ENCODE measurements at regions not wholly inside any gene's neighbourhood (a gene's known extent, or its start where the extent isn't known, plus 50 kb on each side); places are given as distances from the start of the nearest gene placed in this dataset.

DNA sequence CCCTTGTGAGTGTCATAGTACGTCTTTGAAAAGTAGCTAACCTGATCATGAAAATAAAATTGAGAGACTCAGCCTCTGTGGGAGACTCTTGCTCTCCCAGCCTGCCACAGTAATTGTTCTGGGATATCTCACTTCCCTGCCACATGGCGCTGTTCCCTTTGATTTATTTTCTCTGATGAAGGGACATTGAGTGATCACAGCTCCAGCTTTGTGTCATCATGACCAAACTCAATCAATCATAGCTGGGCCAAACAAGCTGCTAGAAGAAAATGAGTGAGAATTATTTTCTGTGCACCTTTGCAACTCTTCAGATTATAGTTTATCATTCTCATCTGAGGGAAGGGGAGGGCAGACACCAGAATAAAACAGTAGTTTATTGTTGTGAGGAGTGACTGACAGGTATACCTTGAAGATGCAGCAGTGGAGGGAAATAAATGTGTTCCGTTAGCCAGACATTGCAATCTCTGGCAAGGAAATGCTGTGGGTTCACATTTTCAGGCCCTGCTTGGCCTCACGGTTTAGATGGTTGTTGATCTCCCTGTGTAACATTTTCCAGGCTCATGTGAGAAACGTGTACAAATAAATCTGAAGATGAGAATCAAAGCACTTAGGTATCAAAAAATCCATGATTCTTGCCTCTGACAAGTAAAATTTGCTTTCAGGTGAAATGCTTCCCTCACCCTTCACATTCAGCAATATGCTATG, 174.7 kb upstream of the FBXL17 start:
- TF ChIP-seq, protein P1, sequence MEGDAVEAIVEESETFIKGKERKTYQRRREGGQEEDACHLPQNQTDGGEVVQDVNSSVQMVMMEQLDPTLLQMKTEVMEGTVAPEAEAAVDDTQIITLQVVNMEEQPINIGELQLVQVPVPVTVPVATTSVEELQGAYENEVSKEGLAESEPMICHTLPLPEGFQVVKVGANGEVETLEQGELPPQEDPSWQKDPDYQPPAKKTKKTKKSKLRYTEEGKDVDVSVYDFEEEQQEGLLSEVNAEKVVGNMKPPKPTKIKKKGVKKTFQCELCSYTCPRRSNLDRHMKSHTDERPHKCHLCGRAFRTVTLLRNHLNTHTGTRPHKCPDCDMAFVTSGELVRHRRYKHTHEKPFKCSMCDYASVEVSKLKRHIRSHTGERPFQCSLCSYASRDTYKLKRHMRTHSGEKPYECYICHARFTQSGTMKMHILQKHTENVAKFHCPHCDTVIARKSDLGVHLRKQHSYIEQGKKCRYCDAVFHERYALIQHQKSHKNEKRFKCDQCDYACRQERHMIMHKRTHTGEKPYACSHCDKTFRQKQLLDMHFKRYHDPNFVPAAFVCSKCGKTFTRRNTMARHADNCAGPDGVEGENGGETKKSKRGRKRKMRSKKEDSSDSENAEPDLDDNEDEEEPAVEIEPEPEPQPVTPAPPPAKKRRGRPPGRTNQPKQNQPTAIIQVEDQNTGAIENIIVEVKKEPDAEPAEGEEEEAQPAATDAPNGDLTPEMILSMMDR (IDR thresholded peaks at IDR 0.05; ENCODE audit: insufficient read depth, low read depth, low read length), result no peak
- no peak for TF ChIP-seq EZH2 (IDR thresholded peaks at IDR 0.05; ENCODE audit: insufficient read depth, low read length)

Data from astrocyte (in vitro differentiated cells and primary cell).